CD8-positive, alpha-beta memory T cell (primary cell): ENCODE measurements at regions not wholly inside any gene's neighbourhood (a gene's known extent, or its start where the extent isn't known, plus 50 kb on each side); places are given as distances from the start of the nearest gene placed in this dataset.

ENCODE experiments used
- CTCF ChIA-PET: fragments of 350-600 bp; sonication (Branson Sonifier 250); formaldehyde crosslinking; loops from one replicate; lab custom pipeline; 2021; ENCODE audit warnings: antibody characterized with exemption; lab: Charles Lee
- POLR2A ChIA-PET: fragments of 350-600 bp; sonication (Branson Sonifier 250); formaldehyde crosslinking; loops from one replicate; lab custom pipeline; 2021; ENCODE audit warnings: antibody characterized with exemption; lab: Charles Lee
- DNase-seq, 5 donors: peaks; one replicate each; pipeline versions ENCODE4 v3.0.0 to v3.0.0-alpha.2; 2020 to 2022; ENCODE audit warnings: mixed read lengths in 1 of 5
- H3K27ac ChIP-seq: one replicate; pipeline ENCODE4 v1.7.0; 2013; ENCODE audit warnings: low read depth, mild to moderate bottlenecking, low read length, moderate library complexity
- H3K27me3 ChIP-seq: 2 replicates; pipeline ENCODE4 v1.7.0; 2013; ENCODE audit warnings: low read length, mild to moderate bottlenecking; ENCODE audit not compliant: insufficient read depth, poor library complexity, severe bottlenecking
- H3K36me3 ChIP-seq: 2 replicates; pipeline ENCODE4 v1.7.0; 2013; ENCODE audit warnings: mild to moderate bottlenecking, low read length, moderate library complexity; ENCODE audit not compliant: insufficient read depth
- H3K4me1 ChIP-seq: 2 replicates; pipeline ENCODE4 v1.7.0; 2013; ENCODE audit warnings: mild to moderate bottlenecking, low read length, moderate library complexity; ENCODE audit not compliant: insufficient read depth
- H3K4me3 ChIP-seq: 2 replicates; pipeline ENCODE4 v1.7.0; 2013; ENCODE audit warnings: mild to moderate bottlenecking, low read length
- H3K9me3 ChIP-seq: 2 replicates; pipeline ENCODE4 v1.7.0; 2013; ENCODE audit warnings: mild to moderate bottlenecking, low read length
- H3K27ac Mint-ChIP-seq, 8 donors: one replicate each; pipeline ENCODE4 v1.8.0; 2020 to 2021; ENCODE audit warnings: mixed read lengths in 8 of 8, mild to moderate bottlenecking in 6 of 8, inconsistent platforms in 3 of 8, moderate library complexity in 3 of 8
- H3K27me3 Mint-ChIP-seq, 2 donors: one replicate each; pipeline ENCODE4 v1.8.0; 2020 to 2021; ENCODE audit warnings: mixed read lengths in 2 of 2, mild to moderate bottlenecking in 1 of 2, moderate library complexity in 1 of 2
- H3K36me3 Mint-ChIP-seq, 3 donors: one replicate each; pipeline ENCODE4 v1.8.0; 2020 to 2021; ENCODE audit warnings: mixed read lengths in 3 of 3, inconsistent platforms in 1 of 3, mild to moderate bottlenecking in 1 of 3
- H3K4me1 Mint-ChIP-seq, 3 donors: one replicate each; pipeline ENCODE4 v1.8.0; 2020 to 2021; ENCODE audit warnings: mixed read lengths in 3 of 3, inconsistent platforms in 1 of 3, mild to moderate bottlenecking in 1 of 3
- H3K4me3 Mint-ChIP-seq, 7 donors: one replicate each; pipeline ENCODE4 v1.8.0; 2020 to 2021; ENCODE audit warnings: mixed read lengths in 7 of 7, mild to moderate bottlenecking in 6 of 7, moderate library complexity in 4 of 7, inconsistent platforms in 2 of 7
- H3K9me3 Mint-ChIP-seq, 5 donors: one replicate each; pipeline ENCODE4 v1.8.0; 2020 to 2022; ENCODE audit warnings: mixed read lengths in 5 of 5, mild to moderate bottlenecking in 3 of 5, moderate library complexity in 2 of 5, inconsistent platforms in 1 of 5

- Mint-ChIP-seq H3K4me1 (no peaks in the 10 kb centered on the region), H3K27ac (no peak overlapping the region), H3K36me3 (no peaks in the 10 kb centered on the region), H3K27me3 (peaks cover 21 to 51% of the 10 kb centered on the region in 2 donors), H3K9me3 (no peaks in the 10 kb centered on the region), H3K4me3 (no peak overlapping the region)
- no peaks in the 10 kb centered on the region for H3K27me3 ChIP-seq
- H3K4me3 ChIP-seq: no peak overlapping the region
- CTCF ChIA-PET: no interaction called here
- no peaks in the 10 kb centered on the region for H3K9me3 ChIP-seq
- POLR2A ChIA-PET: no interaction called here
- no peak overlapping the region for H3K27ac ChIP-seq
- no peaks in the 10 kb centered on the region for H3K36me3 ChIP-seq
- no peak for DNase-seq
- H3K4me1 ChIP-seq: no peaks in the 10 kb centered on the region
These were observed 256.1 kb upstream of the SIX2 start for GRCh38 chr2:45265336-45265735.

- no peaks in the 10 kb centered on the region for H3K4me1 ChIP-seq
- H3K9me3 ChIP-seq: no peaks in the 10 kb centered on the region
- H3K27ac ChIP-seq: no peak overlapping the region
- no peak for DNase-seq
- H3K27me3 ChIP-seq: no peaks in the 10 kb centered on the region
- H3K36me3 ChIP-seq: no peaks in the 10 kb centered on the region
- Mint-ChIP-seq H3K9me3 (no peaks in the 10 kb centered on the region), H3K27ac (no peak overlapping the region), H3K4me1 (no peaks in the 10 kb centered on the region), H3K4me3 (no peak overlapping the region), H3K27me3 (peaks cover 18 to 45% of the 10 kb centered on the region in 2 donors), H3K36me3 (no peaks in the 10 kb centered on the region)
- no peak overlapping the region for H3K4me3 ChIP-seq
- ChIA-PET POLR2A (no interaction called here), CTCF (no interaction called here)
These were observed 255.3 kb upstream of the SIX2 start for GRCh38 chr2:45264227-45265225.

- no peaks in the 10 kb centered on the region for H3K9me3 ChIP-seq
- no peaks in the 10 kb centered on the region for H3K27me3 ChIP-seq
- H3K36me3 Mint-ChIP-seq: no peaks in the 10 kb centered on the region
- ChIA-PET CTCF (no interaction called here), POLR2A (no interaction called here)
- H3K4me1 ChIP-seq: no peaks in the 10 kb centered on the region
- peaks cover 16 to 34% of the 10 kb centered on the region in 2 donors for H3K27me3 Mint-ChIP-seq
- no peaks in the 10 kb centered on the region for H3K36me3 ChIP-seq
- no peak for DNase-seq
- no peak overlapping the region for H3K27ac ChIP-seq
- H3K27ac Mint-ChIP-seq: no peak overlapping the region
- H3K4me3 ChIP-seq: no peak overlapping the region
- H3K9me3 Mint-ChIP-seq: no peaks in the 10 kb centered on the region
- H3K4me3 Mint-ChIP-seq: no peak overlapping the region
- no peaks in the 10 kb centered on the region for H3K4me1 Mint-ChIP-seq
These were observed 253.9 kb upstream of the SIX2 start for GRCh38 chr2:45263147-45263546.

GRCh38 chr2:45261746-45262145 is 252.5 kb upstream of the SIX2 start:
- H3K27ac ChIP-seq: no peak overlapping the region
- no peaks in the 10 kb centered on the region for H3K36me3 ChIP-seq
- H3K4me3 ChIP-seq: no peak overlapping the region
- DNase-seq: no peak
- H3K9me3 ChIP-seq: no peaks in the 10 kb centered on the region
- H3K27me3 ChIP-seq: no peaks in the 10 kb centered on the region
- Mint-ChIP-seq H3K4me3 (no peak overlapping the region), H3K9me3 (no peaks in the 10 kb centered on the region), H3K27ac (no peak overlapping the region), H3K27me3 (peaks cover 16 to 24% of the 10 kb centered on the region in 2 donors), H3K36me3 (no peaks in the 10 kb centered on the region), H3K4me1 (no peaks in the 10 kb centered on the region)
- no peaks in the 10 kb centered on the region for H3K4me1 ChIP-seq
- CTCF ChIA-PET: no interaction called here
- POLR2A ChIA-PET: no interaction called here

GRCh38 chr2:45260946-45261345 is 251.7 kb upstream of the SIX2 start:
- ChIA-PET CTCF (no interaction called here), POLR2A (no interaction called here)
- Histone ChIP-seq H3K4me1 (no peaks in the 10 kb centered on the region), H3K4me3 (no peak overlapping the region), H3K9me3 (no peaks in the 10 kb centered on the region), H3K27me3 (no peaks in the 10 kb centered on the region), H3K27ac (no peak overlapping the region), H3K36me3 (no peaks in the 10 kb centered on the region)
- DNase-seq: no peak
- Mint-ChIP-seq H3K9me3 (no peaks in the 10 kb centered on the region), H3K27me3 (peaks cover 16 to 24% of the 10 kb centered on the region in 2 donors), H3K27ac (no peak overlapping the region), H3K4me3 (no peak overlapping the region), H3K4me1 (no peaks in the 10 kb centered on the region), H3K36me3 (no peaks in the 10 kb centered on the region)

- H3K4me1 ChIP-seq: no peaks in the 10 kb centered on the region
- no peak overlapping the region for H3K4me3 ChIP-seq
- Mint-ChIP-seq H3K4me3 (no peak overlapping the region), H3K36me3 (no peaks in the 10 kb centered on the region), H3K4me1 (no peaks in the 10 kb centered on the region), H3K27ac (no peak overlapping the region), H3K27me3 (peaks cover 16 to 24% of the 10 kb centered on the region in 2 donors), H3K9me3 (no peaks in the 10 kb centered on the region)
- CTCF ChIA-PET: no interaction called here
- H3K36me3 ChIP-seq: no peaks in the 10 kb centered on the region
- H3K27me3 ChIP-seq: no peaks in the 10 kb centered on the region
- H3K27ac ChIP-seq: no peak overlapping the region
- no peaks in the 10 kb centered on the region for H3K9me3 ChIP-seq
- POLR2A ChIA-PET: no interaction called here
- no peak for DNase-seq
These were observed 250.4 kb upstream of the SIX2 start for GRCh38 chr2:45259547-45260160.

GRCh38 chr2:45259138-45259537 is 249.9 kb upstream of the SIX2 start:
- CTCF ChIA-PET: no interaction called here
- no peaks in the 10 kb centered on the region for H3K27me3 ChIP-seq
- H3K36me3 Mint-ChIP-seq: no peaks in the 10 kb centered on the region
- H3K27me3 Mint-ChIP-seq: peaks cover 13 to 24% of the 10 kb centered on the region in 2 donors
- no peaks in the 10 kb centered on the region for H3K9me3 ChIP-seq
- no peak for DNase-seq
- H3K4me3 ChIP-seq: no peak overlapping the region
- no peaks in the 10 kb centered on the region for H3K4me1 Mint-ChIP-seq
- H3K36me3 ChIP-seq: no peaks in the 10 kb centered on the region
- POLR2A ChIA-PET: no interaction called here
- no peak overlapping the region for H3K4me3 Mint-ChIP-seq
- no peak overlapping the region for H3K27ac ChIP-seq
- H3K27ac Mint-ChIP-seq: no peak overlapping the region
- H3K4me1 ChIP-seq: no peaks in the 10 kb centered on the region
- no peaks in the 10 kb centered on the region for H3K9me3 Mint-ChIP-seq

GRCh38 chr2:45258311-45258710 is 249.1 kb upstream of the SIX2 start:
- Histone ChIP-seq H3K4me3 (no peak overlapping the region), H3K27me3 (no peaks in the 10 kb centered on the region), H3K36me3 (no peaks in the 10 kb centered on the region), H3K27ac (no peak overlapping the region), H3K9me3 (no peaks in the 10 kb centered on the region), H3K4me1 (no peaks in the 10 kb centered on the region)
- ChIA-PET POLR2A (no interaction called here), CTCF (no interaction called here)
- Mint-ChIP-seq H3K4me1 (no peaks in the 10 kb centered on the region), H3K36me3 (no peaks in the 10 kb centered on the region), H3K27me3 (peaks cover 8 to 22% of the 10 kb centered on the region in 2 donors), H3K9me3 (no peaks in the 10 kb centered on the region), H3K27ac (no peak overlapping the region), H3K4me3 (no peak overlapping the region)
- no peak for DNase-seq
